ENCODE measurements at regions not wholly inside any gene's neighbourhood (a gene's known extent, or its start where the extent isn't known, plus 50 kb on each side); places are given as distances from the start of the nearest gene placed in this dataset.

DNA sequence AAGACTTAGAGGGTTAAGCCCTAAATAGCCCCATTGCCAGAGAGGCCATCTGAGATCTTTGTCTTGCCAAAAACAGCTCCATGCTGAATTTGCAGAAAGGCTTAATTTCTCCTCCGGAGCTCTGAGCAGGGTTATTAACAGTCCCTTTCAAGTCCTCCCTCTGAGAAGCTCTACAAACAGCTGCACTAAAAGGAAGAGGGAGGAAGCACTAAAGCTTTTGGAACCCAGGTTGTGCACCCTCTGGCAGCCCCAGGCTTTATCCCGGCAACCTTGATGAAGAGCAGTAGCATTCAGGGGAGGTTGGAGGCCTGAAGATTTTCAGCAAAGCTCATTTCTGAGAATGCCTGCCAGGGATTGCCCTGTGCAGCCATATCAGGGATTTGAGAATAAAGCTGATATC, 554.7 kb downstream of the RBFOX1 start:
- TF ChIP-seq, protein P1, sequence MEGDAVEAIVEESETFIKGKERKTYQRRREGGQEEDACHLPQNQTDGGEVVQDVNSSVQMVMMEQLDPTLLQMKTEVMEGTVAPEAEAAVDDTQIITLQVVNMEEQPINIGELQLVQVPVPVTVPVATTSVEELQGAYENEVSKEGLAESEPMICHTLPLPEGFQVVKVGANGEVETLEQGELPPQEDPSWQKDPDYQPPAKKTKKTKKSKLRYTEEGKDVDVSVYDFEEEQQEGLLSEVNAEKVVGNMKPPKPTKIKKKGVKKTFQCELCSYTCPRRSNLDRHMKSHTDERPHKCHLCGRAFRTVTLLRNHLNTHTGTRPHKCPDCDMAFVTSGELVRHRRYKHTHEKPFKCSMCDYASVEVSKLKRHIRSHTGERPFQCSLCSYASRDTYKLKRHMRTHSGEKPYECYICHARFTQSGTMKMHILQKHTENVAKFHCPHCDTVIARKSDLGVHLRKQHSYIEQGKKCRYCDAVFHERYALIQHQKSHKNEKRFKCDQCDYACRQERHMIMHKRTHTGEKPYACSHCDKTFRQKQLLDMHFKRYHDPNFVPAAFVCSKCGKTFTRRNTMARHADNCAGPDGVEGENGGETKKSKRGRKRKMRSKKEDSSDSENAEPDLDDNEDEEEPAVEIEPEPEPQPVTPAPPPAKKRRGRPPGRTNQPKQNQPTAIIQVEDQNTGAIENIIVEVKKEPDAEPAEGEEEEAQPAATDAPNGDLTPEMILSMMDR (IDR thresholded peaks at IDR 0.05): no peak
- no peak for TF ChIP-seq POLR2A (IDR thresholded peaks at IDR 0.05)
